Hepatocyte (in vitro differentiated cells): ENCODE measurements at regions not wholly inside any gene's neighbourhood (a gene's known extent, or its start where the extent isn't known, plus 50 kb on each side); places are given as distances from the start of the nearest gene placed in this dataset.
"Not testable (repeated sequence)": the region's sequence is repeated elsewhere in the genome, so short reads cannot be mapped to it uniquely, and the experiment has no call there.

Source experiments
- DNase-seq: peaks from one replicate; pipeline ENCODE4 v3.0.0-alpha.2; 2016; ENCODE audit warnings: low spot score
- H2AFZ ChIP-seq: fragments of 200-600 bp; sonication (generic); 2 replicates; pipeline ENCODE4 v1.6.0; 2016; ENCODE audit warnings: antibody characterized with exemption, mild to moderate bottlenecking
- H3K27ac ChIP-seq: fragments of 200-600 bp; sonication (generic); 2 replicates; pipeline ENCODE4 v1.5.1; 2016; ENCODE audit warnings: mild to moderate bottlenecking
- H3K27me3 ChIP-seq: fragments of 200-600 bp; sonication (generic); 2 replicates; pipeline ENCODE4 v1.6.1; 2016
- H3K36me3 ChIP-seq: fragments of 200-600 bp; sonication (generic); replicated peaks from 2 replicates; pipeline ENCODE4 v1.5.1; 2016; ENCODE audit warnings: low read depth; ENCODE audit not compliant: insufficient read depth
- H3K4me1 ChIP-seq: fragments of 200-600 bp; sonication (generic); 2 replicates; pipeline ENCODE4 v1.5.1; 2016; ENCODE audit warnings: mild to moderate bottlenecking, moderate library complexity; ENCODE audit not compliant: insufficient read depth
- H3K4me2 ChIP-seq: fragments of 200-600 bp; sonication (generic); 2 replicates; pipeline ENCODE4 v1.6.0; 2016
- H3K4me3 ChIP-seq: fragments of 200-600 bp; sonication (generic); 2 replicates; pipeline ENCODE4 v1.5.1; 2016; ENCODE audit warnings: mild to moderate bottlenecking
- H3K79me2 ChIP-seq: fragments of 200-600 bp; sonication (generic); 2 replicates; pipeline ENCODE4 v1.6.0; 2017; ENCODE audit warnings: mild to moderate bottlenecking
- H3K9me2 ChIP-seq: fragments of 200-600 bp; sonication (generic); replicated peaks from 2 replicates; pipeline ENCODE4 v1.6.0; 2017; ENCODE audit warnings: mild to moderate bottlenecking; ENCODE audit not compliant: insufficient read depth
- H3K9me3 ChIP-seq: fragments of 200-600 bp; sonication (generic); 2 replicates; pipeline ENCODE4 v1.5.1; 2016; ENCODE audit warnings: low read depth, mild to moderate bottlenecking
- H4K20me1 ChIP-seq: fragments of 200-600 bp; sonication (generic); 2 replicates; pipeline ENCODE4 v1.6.0; 2016; ENCODE audit warnings: mild to moderate bottlenecking; ENCODE audit not compliant: insufficient read depth, poor library complexity, severe bottlenecking
- CTCF ChIP-seq: fragments of 200-600 bp; sonication (generic); IDR thresholded peaks from 2 replicates; pipeline ENCODE4 v1.5.1; 2016; ENCODE audit warnings: antibody characterized with exemption, mild to moderate bottlenecking; ENCODE audit not compliant: poor library complexity
- EZH2 ChIP-seq: fragments of 200-600 bp; sonication (generic); IDR thresholded peaks from 2 replicates; pipeline ENCODE4 v1.6.1; 2016; ENCODE audit warnings: antibody characterized with exemption, mild to moderate bottlenecking, borderline replicate concordance
- EZH2phosphoT487 ChIP-seq: fragments of 200-600 bp; sonication (generic); IDR thresholded peaks from one replicate; pipeline ENCODE4 v1.6.1; 2018; ENCODE audit warnings: antibody characterized with exemption, mild to moderate bottlenecking, low read depth, moderate library complexity; ENCODE audit not compliant: unreplicated experiment, severe bottlenecking
- WGBS: methylation state at CpG from one replicate; pipeline ENCODE4 v1.1.6; 2016; ENCODE audit warnings: low lambda C conversion rate; ENCODE audit errors: missing lambda C conversion rate; 5-methylcytosine and 5-hydroxymethylcytosine counted together

GRCh38 chr5:87042554-87042953, 225.1 kb upstream of the RASA1 start:
- Histone ChIP-seq H3K4me1 (no peaks in the 10 kb centered on the region), H3K79me2 (no peaks in the 10 kb centered on the region), H3K9me2 (no peaks in the 10 kb centered on the region), H3K27me3 (no peaks in the 10 kb centered on the region), H3K4me3 (no peak overlapping the region), H3K36me3 (no peaks in the 10 kb centered on the region), H3K4me2 (no peak overlapping the region), H3K9me3 (no peaks in the 10 kb centered on the region), H4K20me1 (no peaks in the 10 kb centered on the region), H3K27ac (no peak overlapping the region), H2AFZ (no peak overlapping the region)
- DNase-seq, result no peak
- no peak for TF ChIP-seq EZH2
- TF ChIP-seq EZH2phosphoT487, result no peak
- no peak for TF ChIP-seq CTCF
- 81% methylated on average over 7 of the region's 7 CpGs for WGBS

GRCh38 chr5:87048156-87048555, 219.5 kb upstream of the RASA1 start:
- no peak overlapping the region for H2AFZ ChIP-seq
- H3K27ac ChIP-seq, result no peak overlapping the region
- H3K4me2 ChIP-seq, result no peak overlapping the region
- H3K9me2 ChIP-seq, result no peaks in the 10 kb centered on the region
- no peak for DNase-seq
- no peaks in the 10 kb centered on the region for H3K36me3 ChIP-seq
- H3K4me3 ChIP-seq, result no peak overlapping the region
- H3K9me3 ChIP-seq, result no peaks in the 10 kb centered on the region
- H3K79me2 ChIP-seq, result no peaks in the 10 kb centered on the region
- no peaks in the 10 kb centered on the region for H3K27me3 ChIP-seq
- H3K4me1 ChIP-seq, result no peaks in the 10 kb centered on the region
- 94% methylated on average over 1 of the region's 1 CpG for WGBS
- H4K20me1 ChIP-seq, result no peaks in the 10 kb centered on the region
- TF ChIP-seq EZH2, result no peak
- TF ChIP-seq CTCF, result no peak
- no peak for TF ChIP-seq EZH2phosphoT487

GRCh38 chr5:87049012-87049411, 218.7 kb upstream of the RASA1 start:
- H3K36me3 ChIP-seq, H4K20me1 ChIP-seq, H3K9me2 ChIP-seq, H2AFZ ChIP-seq, H3K4me3 ChIP-seq, H3K27ac ChIP-seq, H3K9me3 ChIP-seq, H3K4me1 ChIP-seq, DNase-seq, H3K27me3 ChIP-seq, H3K79me2 ChIP-seq, H3K4me2 ChIP-seq: not testable (repeated sequence)
- WGBS, result 78% methylated on average over 6 of the region's 6 CpGs

- no peak for DNase-seq
- no peak overlapping the region for H3K27ac ChIP-seq
- H3K4me3 ChIP-seq, result no peak overlapping the region
- no peaks in the 10 kb centered on the region for H4K20me1 ChIP-seq
- H3K36me3 ChIP-seq, result no peaks in the 10 kb centered on the region
- H3K79me2 ChIP-seq, result no peaks in the 10 kb centered on the region
- no peaks in the 10 kb centered on the region for H3K4me1 ChIP-seq
- no peaks in the 10 kb centered on the region for H3K27me3 ChIP-seq
- H2AFZ ChIP-seq, result no peak overlapping the region
- whole genome bisulfite sequencing, result 88% methylated on average over 3 of the region's 3 CpGs
- no peaks in the 10 kb centered on the region for H3K9me3 ChIP-seq
- no peak overlapping the region for H3K4me2 ChIP-seq
- TF ChIP-seq EZH2phosphoT487 (no peak), CTCF (no peak), EZH2 (no peak)
- H3K9me2 ChIP-seq, result no peaks in the 10 kb centered on the region
Measured at GRCh38 chr5:87051502-87052113, 216.1 kb upstream of the RASA1 start.
